Tibial nerve (tissue), 4 donors: ENCODE measurements at regions not wholly inside any gene's neighbourhood (a gene's known extent, or its start where the extent isn't known, plus 50 kb on each side); places are given as distances from the start of the nearest gene placed in this dataset.

Source experiments
- CTCF ChIP-seq, 5 experiments: fragments of 200-600 bp in 3 of 5; fragments of 450-650 bp in 2 of 5; sonication (generic) in 3 of 5; IDR thresholded peaks; one replicate each; pipeline ENCODE4 v1.5.1; 2016 to 2019; ENCODE audit warnings: antibody characterized with exemption in 5 of 5, mild to moderate bottlenecking in 3 of 5, moderate library complexity in 2 of 5
- EP300 ChIP-seq, 2 donors: sonication (generic); formaldehyde crosslinking; IDR thresholded peaks; one replicate each; pipeline ENCODE4 v1.6.1; 2017; ENCODE audit warnings: antibody characterized with exemption in 2 of 2, mild to moderate bottlenecking in 1 of 2
- POLR2A ChIP-seq, 2 donors: fragments of 450-650 bp; IDR thresholded peaks; one replicate each; pipeline ENCODE4 v1.6.1; 2017; ENCODE audit warnings: antibody characterized with exemption in 2 of 2, mild to moderate bottlenecking in 2 of 2, moderate library complexity in 2 of 2

DNA sequence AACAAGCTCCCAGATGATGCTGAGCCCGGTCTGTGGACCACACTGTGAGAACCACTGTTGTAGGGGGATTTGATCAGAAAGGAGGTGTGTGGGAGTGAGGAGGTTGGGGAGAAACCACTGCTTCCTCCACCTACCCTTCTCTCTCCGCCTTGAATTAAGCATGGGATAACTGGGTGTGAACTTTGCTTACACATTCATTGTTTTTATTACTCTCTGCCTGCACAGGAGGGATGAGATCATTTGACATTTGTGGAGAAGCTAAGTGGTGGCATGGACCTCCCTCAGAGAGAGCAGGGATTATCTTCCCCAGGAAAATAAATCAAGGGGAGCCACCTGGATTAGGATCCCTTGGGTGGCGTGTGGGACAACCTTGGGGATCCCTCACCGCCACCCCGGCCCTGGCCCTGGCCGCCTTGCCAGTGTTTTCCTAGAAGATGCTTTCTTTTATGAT, 212.1 kb upstream of the ATP6AP2 start:
- TF ChIP-seq CTCF (IDR thresholded peaks at IDR 0.05) (no peak), EP300 (IDR thresholded peaks at IDR 0.05) (no peak), POLR2A (IDR thresholded peaks at IDR 0.05) (no peak)
